Ishikawa (cell line): ENCODE measurements at regions not wholly inside any gene's neighbourhood (a gene's known extent, or its start where the extent isn't known, plus 50 kb on each side); places are given as distances from the start of the nearest gene placed in this dataset.

ENCODE experiments used
- CEBPB ChIP-seq: IDR thresholded peaks from 2 replicates; pipeline ENCODE4 v1.6.1; 2012
- CREB1 ChIP-seq: IDR thresholded peaks from 2 replicates; pipeline ENCODE4 v1.6.1; 2012; ENCODE audit warnings: low read depth
- EGR1 ChIP-seq: IDR thresholded peaks from 2 replicates; pipeline ENCODE4 v1.6.1; 2012
- EP300 ChIP-seq: IDR thresholded peaks from 2 replicates; pipeline ENCODE4 v1.6.1; 2012; ENCODE audit warnings: borderline replicate concordance
- FOXM1 ChIP-seq: IDR thresholded peaks from 2 replicates; pipeline ENCODE4 v1.6.1; 2012; ENCODE audit warnings: low read depth, borderline replicate concordance
- MAX ChIP-seq: IDR thresholded peaks from 2 replicates; pipeline ENCODE4 v1.6.1; 2012
- NFIC ChIP-seq: IDR thresholded peaks from 2 replicates; pipeline ENCODE4 v1.6.1; 2012
- RAD21 ChIP-seq: IDR thresholded peaks from 2 replicates; pipeline ENCODE4 v1.6.1; 2012; ENCODE audit warnings: low read depth
- REST ChIP-seq: IDR thresholded peaks from 2 replicates; pipeline ENCODE4 v1.6.1; 2012; ENCODE audit warnings: low read depth, mild to moderate bottlenecking
- TAF1 ChIP-seq: IDR thresholded peaks from 2 replicates; pipeline ENCODE4 v1.6.1; 2012; ENCODE audit warnings: low read depth, mild to moderate bottlenecking
- TCF12 ChIP-seq: IDR thresholded peaks from 2 replicates; pipeline ENCODE4 v1.6.1; 2012; ENCODE audit warnings: low read depth
- TEAD4 ChIP-seq: IDR thresholded peaks from 2 replicates; pipeline ENCODE4 v1.6.1; 2012
- YY1 ChIP-seq: IDR thresholded peaks from 2 replicates; pipeline ENCODE4 v1.6.1; 2012; ENCODE audit warnings: low read depth
- ZBTB7A ChIP-seq: IDR thresholded peaks from 2 replicates; pipeline ENCODE4 v1.6.1; 2012; ENCODE audit warnings: low read depth
- TF ChIP-seq, protein P1 (sequence below): IDR thresholded peaks from 2 replicates; pipeline ENCODE4 v1.6.1; 2012

- TF ChIP-seq ZBTB7A (no peak), TAF1 (no peak), TEAD4 (no peak), CEBPB (no peak), FOXM1 (no peak), MAX (no peak), EGR1 (no peak), NFIC (no peak), REST (no peak), EP300 (no peak), TCF12 (no peak)
- TF ChIP-seq, protein P1, sequence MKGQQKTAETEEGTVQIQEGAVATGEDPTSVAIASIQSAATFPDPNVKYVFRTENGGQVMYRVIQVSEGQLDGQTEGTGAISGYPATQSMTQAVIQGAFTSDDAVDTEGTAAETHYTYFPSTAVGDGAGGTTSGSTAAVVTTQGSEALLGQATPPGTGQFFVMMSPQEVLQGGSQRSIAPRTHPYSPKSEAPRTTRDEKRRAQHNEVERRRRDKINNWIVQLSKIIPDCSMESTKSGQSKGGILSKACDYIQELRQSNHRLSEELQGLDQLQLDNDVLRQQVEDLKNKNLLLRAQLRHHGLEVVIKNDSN: no peak
These were observed 1046.5 kb downstream of the FAT4 start for GRCh38 chr4:126361287-126361686.

DNA sequence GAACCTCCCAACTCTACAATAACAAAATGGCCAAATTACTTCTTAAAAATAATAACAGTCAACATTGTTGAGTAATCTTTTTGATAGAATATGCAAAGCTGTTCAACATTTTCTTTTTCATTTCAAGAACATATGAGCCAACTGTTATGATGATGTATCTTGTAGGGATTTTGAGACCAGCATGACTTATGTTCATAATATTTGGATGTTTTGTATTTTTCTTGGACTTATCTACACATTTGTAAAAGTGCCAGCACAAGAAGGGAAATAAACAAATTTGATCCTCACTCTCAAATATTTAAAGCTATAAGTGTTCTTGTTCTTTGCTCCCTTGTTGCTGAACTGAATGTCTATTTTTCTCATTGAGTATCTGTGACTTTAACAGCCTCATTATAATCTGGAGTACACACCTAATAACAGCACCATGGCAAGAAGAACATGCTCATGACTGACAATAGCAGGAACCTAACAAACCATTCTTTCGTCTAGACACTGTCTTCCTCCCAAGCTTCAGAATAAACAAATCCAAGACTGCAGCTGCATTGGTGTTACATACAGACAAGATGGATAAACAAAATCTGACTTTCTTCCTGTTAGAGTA lies 1049.7 kb downstream of the FAT4 start:
- no peak for TF ChIP-seq NFIC
- TF ChIP-seq EGR1: no peak
- TF ChIP-seq TAF1: no peak
- no peak for TF ChIP-seq RAD21
- TF ChIP-seq, protein P1: no peak
- TF ChIP-seq FOXM1: no peak
- TF ChIP-seq TCF12: no peak
- no peak for TF ChIP-seq YY1
- no peak for TF ChIP-seq CEBPB
- no peak for TF ChIP-seq REST
- TF ChIP-seq CREB1: no peak
- TF ChIP-seq EP300: no peak
- no peak for TF ChIP-seq ZBTB7A
- TF ChIP-seq MAX: no peak
- TF ChIP-seq TEAD4: no peak

- TF ChIP-seq CREB1: no peak
- TF ChIP-seq YY1: no peak
- no peak for TF ChIP-seq EP300
- no peak for TF ChIP-seq NFIC
- TF ChIP-seq EGR1: no peak
- TF ChIP-seq TAF1: no peak
- no peak for TF ChIP-seq MAX
- no peak for TF ChIP-seq FOXM1
- TF ChIP-seq ZBTB7A: no peak
- TF ChIP-seq RAD21: no peak
These were observed 1054.3 kb downstream of the FAT4 start for GRCh38 chr4:126369076-126369475.

GRCh38 chr4:126372634-126373033 lies 1057.9 kb downstream of the FAT4 start:
- TF ChIP-seq, protein P1: no peak
- TF ChIP-seq NFIC: no peak
- TF ChIP-seq TCF12: no peak
- no peak for TF ChIP-seq REST
- TF ChIP-seq TAF1: no peak
- no peak for TF ChIP-seq YY1
- no peak for TF ChIP-seq EP300
- no peak for TF ChIP-seq MAX
- no peak for TF ChIP-seq RAD21
- TF ChIP-seq CEBPB: no peak
- TF ChIP-seq CREB1: no peak
- TF ChIP-seq TEAD4: no peak
- TF ChIP-seq EGR1: no peak
- no peak for TF ChIP-seq FOXM1
- no peak for TF ChIP-seq ZBTB7A
